Spleen (tissue), 7 donors: ENCODE measurements at regions not wholly inside any gene's neighbourhood (a gene's known extent, or its start where the extent isn't known, plus 50 kb on each side); places are given as distances from the start of the nearest gene placed in this dataset.
"Not testable (repeated sequence)": the region's sequence is repeated elsewhere in the genome, so short reads cannot be mapped to it uniquely, and the experiment has no call there.

Experiments used
- CTCF ChIP-seq, 11 experiments: fragments of 200-600 bp in 7 of 11; fragments of 450-650 bp in 4 of 11; sonication (generic) in 4 of 11; IDR thresholded peaks in 8 of 11; conservative IDR thresholded peaks in 3 of 11; 1 replicate in 7 of 11; 2 replicates in 4 of 11; pipeline versions ENCODE4 v1.4.0 to v1.8.0; 2016 to 2021; ENCODE audit warnings: antibody characterized with exemption in 11 of 11, inconsistent platforms in 4 of 11, mild to moderate bottlenecking in 1 of 11
- POLR2A ChIP-seq, 3 donors: fragments of 450-650 bp; IDR thresholded peaks; one replicate each; pipeline ENCODE4 v1.5.1; 2017; ENCODE audit warnings: antibody characterized with exemption in 3 of 3, mild to moderate bottlenecking in 1 of 3
- POLR2AphosphoS5 ChIP-seq, 3 donors: sonication (generic); formaldehyde crosslinking; IDR thresholded peaks; one replicate each; pipeline ENCODE4 v1.5.1; 2017; ENCODE audit warnings: antibody characterized with exemption in 3 of 3
- donor health status: DM: no; HTN: no; CAD: no; lungs with moderate emphysema.
- donor health status: DM: no; HTN: no; CAD: no.
- donor health status: DM: no; HTN: no; CAD: no.

- TF ChIP-seq CTCF (IDR thresholded peaks at IDR 0.05 in 8 of 11, conservative IDR thresholded peaks at IDR 0.05 in 3 of 11); POLR2AphosphoS5 (IDR thresholded peaks at IDR 0.05); POLR2A (IDR thresholded peaks at IDR 0.05): not testable (repeated sequence)
Observed at GRCh38 chr9:67257894-67258293, 265.5 kb upstream of the SPATA31A3 start.
